HEK293 (cell line): ENCODE measurements at regions not wholly inside any gene's neighbourhood (a gene's known extent, or its start where the extent isn't known, plus 50 kb on each side); places are given as distances from the start of the nearest gene placed in this dataset.

Experiments
- CTCF ChIA-PET: fragments of 350-600 bp; formaldehyde crosslinking; extraction: SDS; loops from one replicate; lab custom pipeline; 2021; ENCODE audit warnings: antibody characterized with exemption; lab: Yijun Ruan, JAX
- POLR2A ChIA-PET: fragments of 300-600 bp; formaldehyde crosslinking; extraction: SDS; loops from one replicate; lab custom pipeline; 2020; ENCODE audit warnings: antibody characterized with exemption, inconsistent platforms; lab: Yijun Ruan, JAX
- H3K27ac ChIP-seq: fragments of 200-500 bp; sonication (Bioruptor generic); 2 replicates; pipeline ENCODE4 v1.5.1; 2014; ENCODE audit warnings: low read depth, low read length, control low read depth, inconsistent platforms; ENCODE audit errors: extremely low read depth
- H3K36me3 ChIP-seq, 2 experiments: fragments of 200-500 bp in 1 of 2; sonication (Bioruptor generic) in 1 of 2; 1 replicate in 1 of 2; 2 replicates in 1 of 2; pipeline ENCODE4 v1.5.1; 2014 to 2017; ENCODE audit warnings: inconsistent platforms in 2 of 2, low read length in 2 of 2; ENCODE audit not compliant: control insufficient read depth in 2 of 2, insufficient read depth in 1 of 2
- H3K4me1 ChIP-seq: fragments of 200-500 bp; sonication (Bioruptor generic); 2 replicates; pipeline ENCODE4 v1.5.1; 2014; ENCODE audit warnings: mild to moderate bottlenecking, low read length, inconsistent platforms; ENCODE audit not compliant: control insufficient read depth, insufficient read depth
- H3K4me3 ChIP-seq: 2 replicates; pipeline ENCODE4 v1.5.1; 2011; ENCODE audit warnings: low read depth, mild to moderate bottlenecking, control low read depth, low read length, moderate library complexity
- H3K9me3 ChIP-seq: fragments of 200-500 bp; sonication (Bioruptor generic); 2 replicates; pipeline ENCODE4 v1.5.1; 2014; ENCODE audit warnings: low read depth, low read length, inconsistent platforms; ENCODE audit not compliant: control insufficient read depth, insufficient read depth
- CTCF ChIP-seq: fragments of 450-650 bp; formaldehyde crosslinking; IDR thresholded peaks from 2 replicates; pipeline ENCODE4 v1.5.1; 2016; ENCODE audit warnings: missing biosample characterization, missing genetic modification characterization
- ELK4 ChIP-seq: IDR thresholded peaks from 2 replicates; pipeline ENCODE4 v1.6.1; 2011; ENCODE audit warnings: mild to moderate bottlenecking, low read depth, low read length, borderline replicate concordance
- KLF8 ChIP-seq: fragments of 450-650 bp; formaldehyde crosslinking; IDR thresholded peaks from 2 replicates; pipeline ENCODE4 v1.5.1; 2016; ENCODE audit warnings: missing biosample characterization, missing genetic modification characterization
- PATZ1 ChIP-seq: fragments of 450-650 bp; formaldehyde crosslinking; IDR thresholded peaks from 2 replicates; pipeline ENCODE4 v1.5.1; 2016; ENCODE audit warnings: missing biosample characterization, missing genetic modification characterization
- SP2 ChIP-seq: fragments of 450-650 bp; formaldehyde crosslinking; IDR thresholded peaks from 2 replicates; pipeline ENCODE4 v1.5.1; 2016; ENCODE audit warnings: missing biosample characterization, missing genetic modification characterization
- YY1 ChIP-seq: fragments of 450-650 bp; formaldehyde crosslinking; IDR thresholded peaks from 2 replicates; pipeline ENCODE4 v1.5.1; 2018; ENCODE audit warnings: missing biosample characterization, missing genetic modification characterization
- ZBTB8A ChIP-seq: fragments of 450-650 bp; formaldehyde crosslinking; IDR thresholded peaks from 2 replicates; pipeline ENCODE4 v1.5.1; 2016; ENCODE audit warnings: missing biosample characterization, missing genetic modification characterization
- ZNF114 ChIP-seq: fragments of 450-650 bp; formaldehyde crosslinking; IDR thresholded peaks from 2 replicates; pipeline ENCODE4 v1.5.0; 2017; ENCODE audit warnings: missing biosample characterization, missing genetic modification characterization
- ZNF148 ChIP-seq: fragments of 450-650 bp; formaldehyde crosslinking; IDR thresholded peaks from 2 replicates; pipeline ENCODE4 v1.5.0; 2017; ENCODE audit warnings: missing biosample characterization, missing genetic modification characterization, borderline replicate concordance
- ZNF155 ChIP-seq: fragments of 450-650 bp; formaldehyde crosslinking; IDR thresholded peaks from 2 replicates; pipeline ENCODE4 v1.5.1; 2016; ENCODE audit warnings: missing biosample characterization, missing genetic modification characterization
- ZNF23 ChIP-seq: fragments of 450-650 bp; formaldehyde crosslinking; IDR thresholded peaks from 2 replicates; pipeline ENCODE4 v1.5.1; 2016; ENCODE audit warnings: missing biosample characterization, missing genetic modification characterization, borderline replicate concordance
- ZNF239 ChIP-seq: fragments of 450-650 bp; formaldehyde crosslinking; IDR thresholded peaks from 2 replicates; pipeline ENCODE4 v1.5.1; 2016; ENCODE audit warnings: missing biosample characterization, missing genetic modification characterization
- ZNF24 ChIP-seq: fragments of 450-650 bp; formaldehyde crosslinking; IDR thresholded peaks from 2 replicates; pipeline ENCODE4 v1.5.1; 2016; ENCODE audit warnings: missing biosample characterization, missing genetic modification characterization
- ZNF423 ChIP-seq: fragments of 450-650 bp; formaldehyde crosslinking; IDR thresholded peaks from 2 replicates; pipeline ENCODE4 v1.5.1; 2016; ENCODE audit warnings: missing biosample characterization, missing genetic modification characterization
- ZNF549 ChIP-seq: fragments of 450-650 bp; IDR thresholded peaks from 2 replicates; pipeline ENCODE4 v1.5.1; 2018; ENCODE audit warnings: missing biosample characterization, missing genetic modification characterization, mild to moderate bottlenecking, inconsistent platforms, moderate library complexity
- ZNF571 ChIP-seq: fragments of 450-650 bp; formaldehyde crosslinking; IDR thresholded peaks from 2 replicates; pipeline ENCODE4 v1.5.0; 2017; ENCODE audit warnings: missing biosample characterization, missing genetic modification characterization
- ZNF596 ChIP-seq: fragments of 450-650 bp; IDR thresholded peaks from 2 replicates; pipeline ENCODE4 v1.5.0; 2018; ENCODE audit warnings: missing biosample characterization, mild to moderate bottlenecking, missing genetic modification characterization, moderate library complexity
- ZNF777 ChIP-seq: fragments of 450-650 bp; formaldehyde crosslinking; IDR thresholded peaks from 2 replicates; pipeline ENCODE4 v1.5.1; 2017; ENCODE audit warnings: missing biosample characterization, missing genetic modification characterization, borderline replicate concordance
- ZNF785 ChIP-seq: fragments of 450-650 bp; formaldehyde crosslinking; IDR thresholded peaks from 2 replicates; pipeline ENCODE4 v1.5.1; 2016; ENCODE audit warnings: missing biosample characterization, missing genetic modification characterization

- no peak overlapping the region for H3K27ac ChIP-seq
- H3K9me3 ChIP-seq, result no peaks in the 10 kb centered on the region
- no peak for TF ChIP-seq ZNF114
- no peaks in the 10 kb centered on the region for H3K4me1 ChIP-seq
- H3K4me3 ChIP-seq, result no peak overlapping the region
- ChIA-PET POLR2A (no interaction called here), CTCF (no interaction called here)
- H3K36me3 ChIP-seq, result no peaks in the 10 kb centered on the region
Measured at GRCh38 chr7:97390052-97390451, 272.6 kb downstream of the SDHAF3 start.

GRCh38 chr7:97390915-97391593 is 273.6 kb downstream of the SDHAF3 start:
- no peak overlapping the region for H3K27ac ChIP-seq
- ChIA-PET CTCF (no interaction called here), POLR2A (no interaction called here)

GRCh38 chr7:97401398-97401797 is 283.9 kb downstream of the SDHAF3 start:
- CTCF ChIA-PET, result no interaction called here
- Histone ChIP-seq H3K36me3 (no peaks in the 10 kb centered on the region), H3K4me3 (no peak overlapping the region), H3K4me1 (0 out of 2 replicates have a peak, but pooled peaks cover 2% of the 10 kb centered on the region), H3K27ac (no peak overlapping the region), H3K9me3 (no peaks in the 10 kb centered on the region)
- POLR2A ChIA-PET, result no interaction called here
- TF ChIP-seq ZNF148 (no peak), ZNF423 (tag by site-specific recombination) (no peak), ZNF549 (tag by site-specific recombination) (no peak), KLF8 (no peak), ZNF571 (tag by site-specific recombination) (no peak), ZNF785 (tag by site-specific recombination) (no peak), ZNF239 (tag by site-specific recombination) (no peak), CTCF (no peak), ZNF155 (no peak), ZNF24 (no peak), ZBTB8A (tag by site-specific recombination) (no peak)
- TF ChIP-seq, all 188 proteins: peak for 0

More at GRCh38 chr7:97390915-97391593, 273.6 kb downstream of the SDHAF3 start:
- no peaks in the 10 kb centered on the region for H3K4me1 ChIP-seq
- no peaks in the 10 kb centered on the region for H3K36me3 ChIP-seq
- H3K4me3 ChIP-seq, result no peak overlapping the region
- H3K9me3 ChIP-seq, result no peaks in the 10 kb centered on the region
- no peak for TF ChIP-seq YY1 (tag by site-specific recombination)
- no peak for TF ChIP-seq ZNF777 (tag by site-specific recombination)
- no peak for TF ChIP-seq ELK4
- no peak for TF ChIP-seq PATZ1 (tag by site-specific recombination)
- TF ChIP-seq ZNF596, result no peak
- TF ChIP-seq SP2, result no peak
- no peak for TF ChIP-seq ZNF23 (tag by site-specific recombination)
